PC-9 (cell line): ENCODE measurements at regions not wholly inside any gene's neighbourhood (a gene's known extent, or its start where the extent isn't known, plus 50 kb on each side); places are given as distances from the start of the nearest gene placed in this dataset.

Experiments used
- CTCF ChIP-seq: fragments of 200-600 bp; sonication (generic); conservative IDR thresholded peaks from 2 replicates; pipeline ENCODE4 v1.6.1; 2017; ENCODE audit warnings: mixed run types, antibody characterized with exemption, mild to moderate bottlenecking, moderate library complexity
- EZH2 ChIP-seq: fragments of 200-600 bp; sonication (generic); IDR thresholded peaks from 2 replicates; pipeline ENCODE4 v1.8.0; 2017; ENCODE audit warnings: antibody characterized with exemption, low read depth

GRCh38 chr5:40409601-40410000, 270.1 kb upstream of the PTGER4 start:
- TF ChIP-seq CTCF (no peak), EZH2 (no peak)
